AG20443 (cell line): ENCODE measurements at regions not wholly inside any gene's neighbourhood (a gene's known extent, or its start where the extent isn't known, plus 50 kb on each side); places are given as distances from the start of the nearest gene placed in this dataset.

Source experiments
- DNase-seq: peaks from one replicate; pipeline ENCODE4 v3.0.0; 2012; ENCODE audit warnings: low spot score, mixed read lengths

- peak; percentile 85 for DNase-seq
Observed at GRCh38 chr6:168157272-168158212, 78.5 kb upstream of the FRMD1 start.

DNA sequence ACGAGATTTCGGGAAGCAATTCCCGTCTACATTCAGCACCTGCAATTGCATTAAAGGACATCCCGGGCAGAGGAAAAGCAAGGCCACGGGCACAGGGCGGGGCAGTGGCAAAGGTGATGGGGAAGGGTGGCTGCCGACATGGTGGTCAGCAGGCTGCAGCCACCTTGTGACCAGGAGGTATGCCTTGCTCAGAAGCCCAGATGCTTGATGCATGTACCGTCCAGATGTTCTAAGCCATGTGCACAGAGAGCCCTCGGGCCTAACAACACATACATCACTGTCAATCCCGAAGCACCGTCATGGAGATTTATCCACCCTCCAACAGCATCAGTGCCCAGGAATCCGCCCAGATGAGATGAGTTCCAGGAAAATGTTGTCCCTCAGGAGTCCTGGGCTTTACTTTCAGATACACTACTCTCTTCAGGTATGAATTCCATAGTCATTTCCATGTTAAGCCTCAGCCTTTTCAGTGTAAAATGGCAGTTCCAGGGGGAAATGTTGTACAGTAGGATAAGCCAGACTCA, 77.8 kb upstream of the FRMD1 start:
- DNase-seq = no peak

DNA sequence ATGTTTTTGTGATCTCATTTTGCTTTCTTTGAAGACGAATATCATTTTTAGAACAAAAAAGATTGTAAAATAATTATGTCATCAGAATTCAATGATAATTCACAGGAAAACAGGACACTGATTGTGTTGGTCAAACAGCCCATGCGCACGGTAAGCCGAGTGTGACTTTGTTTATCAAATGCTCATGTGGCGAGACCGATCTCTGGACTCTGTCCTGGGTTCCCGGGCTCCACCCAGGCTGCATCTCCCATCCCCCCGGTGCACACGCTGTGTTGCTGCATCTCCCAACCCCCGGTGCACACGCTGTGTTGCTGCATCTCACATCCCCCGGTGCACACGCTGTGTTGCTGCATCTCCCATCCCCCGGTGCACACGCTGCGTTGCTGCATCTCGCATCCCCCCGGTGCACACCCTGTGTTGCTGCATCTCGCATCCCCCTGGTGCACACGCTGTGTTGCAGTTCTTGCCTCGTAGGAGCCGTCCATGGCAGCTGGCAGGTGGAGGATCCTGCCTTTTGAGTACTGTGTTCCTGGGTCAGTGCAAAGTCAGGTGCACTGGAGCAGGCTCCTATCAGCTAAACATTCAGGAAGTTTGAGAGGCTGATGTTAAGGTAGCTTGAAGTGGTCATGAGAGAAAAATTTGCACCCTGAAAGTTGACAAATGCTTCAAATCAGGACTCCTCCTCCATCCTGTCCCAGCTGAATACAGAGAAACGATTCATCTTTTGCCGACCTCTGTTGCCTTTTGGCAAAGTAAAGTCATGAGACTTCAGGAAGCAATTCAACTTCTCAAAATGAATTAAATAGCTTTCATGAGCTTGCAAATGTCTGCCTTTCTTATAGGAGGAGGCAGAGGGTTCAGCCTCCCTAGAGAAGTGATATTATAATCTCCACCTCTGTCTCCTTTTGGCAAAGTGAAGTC, 77.1 kb upstream of the FRMD1 start:
- no peak for DNase-seq

DNA sequence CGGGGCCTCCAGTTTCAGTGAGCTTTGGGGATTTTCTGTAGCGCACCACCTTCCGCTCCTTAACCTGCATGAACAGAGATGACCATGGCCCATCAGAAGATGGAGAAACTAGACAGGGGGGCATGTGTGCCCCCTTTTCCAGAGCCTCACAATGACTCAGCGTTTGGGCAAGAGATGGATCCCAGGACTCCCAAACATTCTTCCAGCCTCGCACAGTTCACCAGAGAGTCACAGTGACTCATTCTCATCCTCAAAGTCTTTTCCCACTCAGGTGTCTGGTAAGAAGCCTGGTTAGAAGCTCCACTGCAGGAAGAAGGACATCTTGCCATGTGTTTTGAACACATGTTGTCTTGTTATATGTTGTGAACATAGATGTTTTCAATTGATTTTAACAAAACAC, 76.2 kb upstream of the FRMD1 start:
- DNase-seq = peak; percentile 62

GRCh38 chr6:168154263-168154917, 75.4 kb upstream of the FRMD1 start:
- no peak for DNase-seq

DNA sequence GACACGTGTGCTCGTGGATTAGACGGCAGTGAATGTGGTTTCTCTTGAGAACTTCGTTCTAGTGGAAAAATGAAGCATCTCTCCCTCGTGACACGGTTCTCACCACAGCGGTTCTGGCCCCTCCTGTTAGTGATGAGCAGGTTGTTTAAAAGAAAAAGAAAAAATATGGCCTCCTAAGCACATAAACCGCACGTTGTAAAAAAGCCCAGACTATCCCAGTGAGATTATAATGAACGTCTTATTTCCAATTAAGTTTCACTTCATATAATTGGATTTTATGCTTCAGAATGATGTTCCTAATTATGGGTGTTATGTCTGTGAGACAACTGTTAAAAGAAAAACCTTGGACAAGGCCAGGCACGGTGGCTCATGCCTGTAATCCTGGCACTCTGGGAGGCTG, 74.5 kb upstream of the FRMD1 start:
- DNase-seq = no peak

DNA sequence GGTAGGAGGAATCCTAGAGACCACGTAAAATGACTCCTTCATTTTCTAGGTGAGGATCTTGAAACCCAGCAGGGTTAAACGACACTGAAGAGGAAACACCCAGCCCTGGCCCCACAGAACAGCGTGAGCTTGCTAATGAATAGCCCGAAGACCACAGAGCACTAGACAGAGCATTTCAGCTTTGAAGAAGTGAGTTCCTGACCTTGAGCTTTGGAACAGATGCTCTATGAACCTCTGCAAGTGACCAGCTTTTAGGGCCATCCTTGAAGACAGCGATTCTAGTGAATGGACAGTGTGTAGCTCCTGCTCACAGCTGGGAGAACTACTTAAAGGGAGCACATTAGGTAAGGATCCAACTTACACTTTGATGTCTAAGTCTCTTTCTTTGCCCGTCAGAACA, 74.0 kb upstream of the FRMD1 start:
- DNase-seq = no peak

DNA sequence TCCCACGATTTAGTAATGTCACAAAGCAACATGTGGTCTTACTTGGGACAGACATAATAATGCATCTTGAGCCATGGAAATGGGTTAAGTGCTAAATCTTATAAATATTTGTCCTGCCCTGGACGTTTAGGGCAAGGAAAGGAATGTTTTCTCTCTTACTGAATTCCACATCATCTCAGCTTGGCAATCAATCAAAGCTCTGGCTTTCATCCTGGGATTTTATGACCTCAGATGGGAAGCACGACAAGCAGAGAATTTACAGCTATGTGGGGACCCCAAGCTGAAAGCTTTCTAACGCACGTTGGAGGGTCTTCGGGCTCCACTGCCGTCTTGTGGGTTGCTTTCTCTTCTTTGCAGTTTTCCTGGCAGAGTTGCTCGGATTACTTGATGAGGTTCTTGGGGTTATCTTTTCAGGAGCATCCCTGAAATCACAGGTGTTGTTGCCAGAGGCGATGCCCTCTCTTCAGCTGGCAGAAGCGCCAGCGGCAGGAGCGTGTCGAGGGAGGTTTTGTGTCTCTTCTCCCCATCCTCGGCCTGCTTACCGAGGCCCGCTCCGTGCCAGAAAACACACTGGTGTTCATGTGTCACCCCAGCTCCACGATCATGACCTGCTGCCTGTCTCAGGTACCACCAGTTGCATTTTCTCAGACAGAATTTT, 73.4 kb upstream of the FRMD1 start:
- no peak for DNase-seq

DNA sequence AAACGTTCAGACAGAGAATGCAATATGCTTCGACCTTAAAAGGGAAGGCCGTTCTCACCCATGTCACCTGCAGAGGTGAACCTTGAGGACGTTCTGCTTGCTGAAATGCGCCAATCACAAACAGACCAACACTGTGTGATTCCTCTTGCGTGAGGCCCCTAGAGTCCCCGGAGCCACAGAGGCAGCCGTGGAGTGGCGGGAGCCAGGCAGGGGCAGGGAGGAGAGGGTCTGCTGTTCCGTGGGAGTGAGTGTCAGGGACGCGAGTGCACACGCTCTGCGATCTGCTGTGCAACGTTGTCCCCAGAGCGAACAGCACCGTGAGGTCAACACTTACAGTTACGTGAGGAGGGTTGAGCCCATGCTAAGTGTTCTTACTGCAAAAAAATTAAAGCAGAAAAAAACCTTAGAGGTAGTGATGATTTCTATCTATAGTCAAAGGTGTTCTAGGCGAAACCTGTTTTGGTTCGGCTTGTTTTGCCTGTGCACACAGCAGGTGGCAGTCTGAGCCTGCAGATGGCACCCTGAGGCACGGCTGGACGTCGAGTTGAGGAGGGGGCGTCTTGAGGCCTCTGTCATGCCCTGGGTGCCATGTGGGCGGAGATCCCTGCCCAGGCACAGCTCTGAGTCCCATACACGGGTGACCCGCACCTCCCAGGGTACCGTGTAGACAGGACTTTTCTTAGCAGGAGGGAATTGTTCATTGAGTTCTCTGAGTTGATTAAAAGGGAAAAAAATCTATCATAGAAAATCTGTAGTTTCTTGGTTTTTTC, 71.7 kb upstream of the FRMD1 start:
- peak; percentile 7 for DNase-seq

GRCh38 chr6:168149015-168149414, 70.0 kb upstream of the FRMD1 start:
- peak; percentile 3 for DNase-seq

GRCh38 chr6:168148231-168148849, 69.3 kb upstream of the FRMD1 start:
- peak; percentile 2 for DNase-seq

GRCh38 chr6:168147205-168147738, 68.3 kb upstream of the FRMD1 start:
- DNase-seq = peak; percentile 4

DNA sequence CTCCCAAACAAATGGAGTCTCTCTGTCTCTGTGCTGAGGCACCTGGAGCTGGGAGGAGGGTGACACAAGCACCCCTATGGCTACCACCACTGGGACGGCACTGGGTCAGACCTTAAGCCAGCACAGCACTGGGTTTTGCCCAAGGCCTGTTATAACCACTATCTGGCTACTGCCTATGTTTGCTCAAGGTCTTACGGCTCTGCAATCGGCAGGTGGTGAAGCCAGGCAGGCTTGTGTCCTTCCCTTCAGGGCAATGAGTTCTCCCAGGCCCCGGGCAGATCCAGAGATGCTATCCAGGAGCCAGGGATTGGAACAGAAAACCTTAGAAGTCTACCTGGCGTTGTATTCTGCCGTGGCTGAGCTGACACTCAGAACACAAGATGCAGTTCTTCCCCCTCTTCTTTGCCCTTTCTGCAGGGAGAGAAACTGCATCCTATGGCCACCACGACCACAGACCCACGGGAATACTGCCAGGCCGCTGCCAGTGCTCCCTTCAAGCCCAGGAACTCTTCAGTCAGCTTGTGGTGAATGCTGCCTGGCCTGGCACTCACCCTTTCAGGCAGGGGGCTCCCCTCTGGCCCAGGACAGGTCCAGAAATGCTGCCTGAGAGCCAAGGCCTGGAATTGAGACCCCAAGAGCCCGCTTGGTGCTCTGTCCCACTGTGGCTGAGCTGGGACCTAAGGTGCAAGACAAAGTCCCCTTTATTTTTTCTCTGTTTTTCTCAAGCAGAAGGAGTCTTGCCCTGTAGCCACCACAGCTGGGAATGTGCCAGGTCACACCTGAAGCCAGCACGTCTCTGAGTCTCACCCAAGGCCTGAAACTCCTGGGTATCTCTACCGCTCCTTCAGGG, 67.0 kb upstream of the FRMD1 start:
- no peak for DNase-seq

DNA sequence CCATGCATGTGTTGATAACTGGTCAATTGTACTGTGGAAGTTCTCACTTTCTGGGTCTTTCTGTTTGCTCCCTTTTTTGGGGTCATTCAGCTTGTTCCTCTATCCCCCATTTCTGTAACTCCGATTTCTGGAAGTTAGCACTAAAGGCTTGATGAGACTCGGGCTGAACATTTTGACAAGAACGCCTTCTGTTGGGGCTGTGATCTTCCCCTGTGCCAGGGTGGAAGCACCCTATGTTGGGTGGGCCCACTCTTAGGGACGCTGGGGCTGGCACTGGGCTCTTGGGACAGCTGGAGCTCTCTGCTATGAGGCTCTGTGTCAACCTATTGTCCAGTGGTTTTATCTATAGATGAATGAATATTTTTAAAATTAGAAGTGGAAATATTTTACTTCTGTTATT, 60.1 kb upstream of the FRMD1 start:
- peak; percentile 0 for DNase-seq

DNA sequence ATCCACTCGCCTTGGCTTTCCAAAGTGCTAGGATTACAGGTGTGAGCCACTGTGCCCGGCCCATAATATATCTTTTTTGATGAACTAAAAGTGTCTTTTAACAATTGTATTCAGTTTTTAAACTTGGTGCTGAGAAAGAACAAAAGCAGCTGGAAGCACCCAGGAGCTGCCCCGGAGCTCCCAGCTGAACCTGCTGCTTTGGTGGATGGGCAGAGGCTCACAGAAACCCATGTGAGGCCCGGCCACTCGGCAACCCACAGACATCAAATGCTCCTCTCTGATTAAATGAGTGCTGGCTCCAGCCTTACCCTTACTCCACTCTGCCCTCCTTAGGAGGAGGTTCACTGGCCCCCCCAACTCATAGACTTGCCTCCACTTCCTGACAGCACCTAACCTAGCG, 59.4 kb upstream of the FRMD1 start:
- peak; percentile 1 for DNase-seq

GRCh38 chr6:168137024-168137423, 58.0 kb upstream of the FRMD1 start:
- peak; percentile 0 for DNase-seq

DNA sequence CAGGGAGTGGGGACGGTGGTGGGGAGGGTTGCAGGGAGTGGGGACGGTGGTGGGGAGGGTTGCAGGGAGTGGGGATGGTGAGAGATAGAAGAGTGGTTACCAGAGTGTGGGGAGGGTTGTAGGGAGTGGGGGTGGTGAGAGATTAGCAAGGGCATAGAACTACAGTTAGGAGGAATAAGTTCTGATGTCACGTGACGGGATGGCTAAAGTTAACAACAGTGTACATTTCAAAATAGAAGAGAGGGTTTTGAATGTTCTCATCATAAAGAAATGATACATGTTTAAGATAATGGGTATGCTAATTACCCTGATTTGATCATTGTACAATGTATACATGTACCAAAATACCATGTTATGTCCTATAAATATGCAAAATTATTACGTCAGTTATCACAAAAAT, 57.6 kb upstream of the FRMD1 start:
- peak; percentile 0 for DNase-seq

DNA sequence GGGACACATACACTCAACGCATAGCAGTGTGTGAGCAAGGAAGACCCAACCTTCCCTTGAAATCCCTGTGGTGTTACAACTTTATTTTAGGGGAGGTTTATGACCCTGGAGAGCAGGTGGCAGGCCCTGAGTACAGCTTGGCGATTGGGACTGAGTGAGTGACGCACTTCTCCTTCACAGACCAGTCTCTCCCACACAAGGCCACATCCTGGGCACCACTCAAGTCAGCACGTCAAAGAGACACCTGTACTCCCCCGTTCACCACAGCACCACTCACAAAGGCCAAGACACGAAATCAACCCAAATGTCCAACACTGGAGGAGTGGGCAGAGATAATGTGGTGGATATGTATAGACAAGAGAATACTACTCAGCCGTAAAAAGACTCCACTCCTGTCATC, 57.0 kb upstream of the FRMD1 start:
- peak; percentile 2 for DNase-seq

- peak; percentile 6 for DNase-seq
Observed at GRCh38 chr6:168134560-168135201, 55.7 kb upstream of the FRMD1 start.
